MM.1S (cell line): ENCODE measurements at regions not wholly inside any gene's neighbourhood (a gene's known extent, or its start where the extent isn't known, plus 50 kb on each side); places are given as distances from the start of the nearest gene placed in this dataset.

ENCODE experiments used
- CTCF ChIP-seq: fragments of 300-600 bp; sonication (generic); IDR thresholded peaks from 2 replicates; pipeline ENCODE4 v1.5.1; 2016; ENCODE audit warnings: antibody characterized with exemption, low read length, mixed read lengths
- EZH2phosphoT487 ChIP-seq: fragments of 300-600 bp; sonication (generic); IDR thresholded peaks from 2 replicates; pipeline ENCODE4 v1.6.1; 2018; ENCODE audit warnings: antibody characterized with exemption, low read length

- TF ChIP-seq CTCF (no peak), EZH2phosphoT487 (no peak)
Observed at GRCh38 chr21:43354026-43354420, 72.9 kb downstream of the SIK1 start.
